HG03045 (cell line): ENCODE measurements at regions not wholly inside any gene's neighbourhood (a gene's known extent, or its start where the extent isn't known, plus 50 kb on each side); places are given as distances from the start of the nearest gene placed in this dataset.

ENCODE experiments used
- ATAC-seq: cut with Tn5 transposase; IDR thresholded peaks from one replicate; pipeline ENCODE4 v1.9.1; 2021; ENCODE audit warnings: mild to moderate bottlenecking, moderate library complexity; ENCODE audit not compliant: unreplicated experiment

- no peak for ATAC-seq
Observed at GRCh38 chr12:87795555-87795954, 233.6 kb downstream of the C12orf50 start.

- no peak for ATAC-seq
Observed at GRCh38 chr12:87794854-87795253, 234.3 kb downstream of the C12orf50 start.

- no peak for ATAC-seq
Observed at GRCh38 chr12:87793131-87793530, 236.1 kb downstream of the C12orf50 start.

- no peak for ATAC-seq
Observed at GRCh38 chr12:87784350-87784749, 244.9 kb downstream of the C12orf50 start.

- no peak for ATAC-seq
Observed at GRCh38 chr12:87783467-87783866, 245.7 kb downstream of the C12orf50 start.

GRCh38 chr12:87782838-87783237 lies 246.4 kb downstream of the C12orf50 start:
- ATAC-seq, result no peak

GRCh38 chr12:87779858-87780498 lies 249.2 kb downstream of the C12orf50 start:
- ATAC-seq, result no peak

- no peak for ATAC-seq
Observed at GRCh38 chr12:87779016-87779415, 250.2 kb downstream of the C12orf50 start.

- ATAC-seq, result no peak
Observed at GRCh38 chr12:87778065-87778464, 251.1 kb downstream of the C12orf50 start.

- no peak for ATAC-seq
Observed at GRCh38 chr12:87775784-87776183, 253.4 kb downstream of the C12orf50 start.

- no peak for ATAC-seq
Observed at GRCh38 chr12:87775051-87775450, 254.2 kb downstream of the C12orf50 start.

GRCh38 chr12:87772401-87772800 lies 256.8 kb downstream of the C12orf50 start:
- no peak for ATAC-seq

GRCh38 chr12:87768501-87769287 lies 260.5 kb downstream of the C12orf50 start:
- ATAC-seq, result no peak

- no peak for ATAC-seq
Observed at GRCh38 chr12:87766044-87766443, 263.2 kb downstream of the C12orf50 start.

GRCh38 chr12:87760943-87761342 lies 268.3 kb downstream of the C12orf50 start:
- no peak for ATAC-seq

- no peak for ATAC-seq
Observed at GRCh38 chr12:87758271-87758670, 270.9 kb downstream of the C12orf50 start.

- no peak for ATAC-seq
Observed at GRCh38 chr12:87756721-87757120, 272.5 kb downstream of the C12orf50 start.

- no peak for ATAC-seq
Observed at GRCh38 chr12:87756111-87756510, 273.1 kb downstream of the C12orf50 start.

- no peak for ATAC-seq
Observed at GRCh38 chr12:87728931-87729593, 300.1 kb downstream of the C12orf50 start.

GRCh38 chr12:87720967-87721366 lies 308.2 kb downstream of the C12orf50 start:
- no peak for ATAC-seq

GRCh38 chr12:87704374-87704773 lies 324.8 kb downstream of the C12orf50 start:
- ATAC-seq, result no peak

GRCh38 chr12:87690236-87690810 lies 338.9 kb downstream of the C12orf50 start:
- ATAC-seq, result no peak
